ENCODE measurements at regions not wholly inside any gene's neighbourhood (a gene's known extent, or its start where the extent isn't known, plus 50 kb on each side); places are given as distances from the start of the nearest gene placed in this dataset.

- Histone ChIP-seq H3K4me1 (peaks cover 0 to 38% (median 12%) of the 10 kb centered on the region in 4 donors), H3K36me3 (no peaks in the 10 kb centered on the region), H3K27me3 (no peaks in the 10 kb centered on the region), H3K4me3 (no peak overlapping the region), H3K9me3 (no peaks in the 10 kb centered on the region), H3K27ac (peak overlapping the region; percentile 3 to 23)
- DNase-seq, result no peak
- no peak for TF ChIP-seq CTCF (IDR thresholded peaks at IDR 0.05)
- intact Hi-C loops (cut with DNase I; ENCODE audit: low total_unique reads), result no loop called here
These were observed 359.7 kb downstream of the CRPPA start for GRCh38 chr7:16061630-16062029.

GRCh38 chr7:16061011-16061410 is 360.3 kb downstream of the CRPPA start:
- Histone ChIP-seq H3K9me3 (no peaks in the 10 kb centered on the region), H3K27me3 (no peaks in the 10 kb centered on the region), H3K36me3 (no peaks in the 10 kb centered on the region), H3K4me1 (peaks cover 0 to 32% (median 7%) of the 10 kb centered on the region in 4 donors), H3K4me3 (no peak overlapping the region), H3K27ac (no peak overlapping the region)
- intact Hi-C loops (cut with DNase I; ENCODE audit: low total_unique reads), result no loop called here
- no peak for DNase-seq
- TF ChIP-seq CTCF (IDR thresholded peaks at IDR 0.05), result no peak

GRCh38 chr7:16060502-16060901 is 360.8 kb downstream of the CRPPA start:
- no peak for TF ChIP-seq CTCF (IDR thresholded peaks at IDR 0.05)
- intact Hi-C loops (cut with DNase I; ENCODE audit: low total_unique reads), result no loop called here
- H3K36me3 ChIP-seq, result no peaks in the 10 kb centered on the region
- H3K4me3 ChIP-seq, result no peak overlapping the region
- no peaks in the 10 kb centered on the region for H3K9me3 ChIP-seq
- no peaks in the 10 kb centered on the region for H3K27me3 ChIP-seq
- no peak for DNase-seq
- H3K4me1 ChIP-seq, result peaks cover 0 to 27% (median 6%) of the 10 kb centered on the region in 4 donors
- no peak overlapping the region for H3K27ac ChIP-seq

- Histone ChIP-seq H3K4me3 (no peak overlapping the region), H3K4me1 (peaks cover 0 to 17% (median 0%) of the 10 kb centered on the region in 4 donors), H3K9me3 (no peaks in the 10 kb centered on the region), H3K36me3 (no peaks in the 10 kb centered on the region), H3K27me3 (no peaks in the 10 kb centered on the region), H3K27ac (no peak overlapping the region)
- no peak for DNase-seq
- intact Hi-C loops (cut with DNase I; ENCODE audit: low total_unique reads), result no loop called here
- no peak for TF ChIP-seq CTCF (IDR thresholded peaks at IDR 0.05)
These were observed 365.9 kb downstream of the CRPPA start for GRCh38 chr7:16055263-16055976.

GRCh38 chr7:16051561-16052255 is 365.2 kb upstream of the MEOX2 start:
- H3K9me3 ChIP-seq, result no peaks in the 10 kb centered on the region
- peaks cover 0 to 17% (median 0%) of the 10 kb centered on the region in 4 donors for H3K4me1 ChIP-seq
- no peaks in the 10 kb centered on the region for H3K27me3 ChIP-seq
- H3K36me3 ChIP-seq, result no peaks in the 10 kb centered on the region
- H3K4me3 ChIP-seq, result no peak overlapping the region
- intact Hi-C loops (cut with DNase I; ENCODE audit: low total_unique reads), result no loop called here
- H3K27ac ChIP-seq, result no peak overlapping the region
- DNase-seq, result no peak
- no peak for TF ChIP-seq CTCF (IDR thresholded peaks at IDR 0.05)

Data from tibial artery (tissue), 4 donors.